NOMO-1 treated with dmso at 0.1 percent for 144 hours (cell line): ENCODE measurements at regions not wholly inside any gene's neighbourhood (a gene's known extent, or its start where the extent isn't known, plus 50 kb on each side); places are given as distances from the start of the nearest gene placed in this dataset.
"Not testable (repeated sequence)": the region's sequence is repeated elsewhere in the genome, so short reads cannot be mapped to it uniquely, and the experiment has no call there.

ENCODE experiments used
- DNase-seq: peaks from one replicate; lab custom pipeline; 2025; ENCODE audit not compliant: unreplicated experiment; lab: John Stamatoyannopoulos, UW

- peak; percentile 7 for DNase-seq
Observed at GRCh38 chr6:63010962-63011361, 200.3 kb upstream of the FKBP1C start.

GRCh38 chr6:63014290-63014689 lies 197.0 kb upstream of the FKBP1C start:
- no peak for DNase-seq

DNA sequence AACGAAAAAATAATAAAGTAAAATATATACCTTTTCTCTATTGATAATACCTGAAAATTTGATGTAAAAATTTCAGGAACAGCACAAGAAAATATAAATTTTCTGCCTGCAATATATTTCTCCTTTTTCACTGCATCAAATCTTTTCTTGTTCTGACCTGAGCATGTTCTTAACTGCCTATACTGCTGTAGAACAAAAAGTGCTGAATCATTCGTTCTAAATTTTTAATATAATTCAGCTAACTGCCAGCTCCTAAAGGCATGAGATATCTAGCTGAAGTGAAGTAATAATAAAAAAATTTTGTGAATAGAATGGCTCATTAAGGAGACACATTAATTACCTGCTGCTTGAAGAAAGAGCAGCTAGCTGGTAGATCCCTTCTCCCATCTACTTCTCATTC lies 188.6 kb upstream of the FKBP1C start:
- no peak for DNase-seq

DNA sequence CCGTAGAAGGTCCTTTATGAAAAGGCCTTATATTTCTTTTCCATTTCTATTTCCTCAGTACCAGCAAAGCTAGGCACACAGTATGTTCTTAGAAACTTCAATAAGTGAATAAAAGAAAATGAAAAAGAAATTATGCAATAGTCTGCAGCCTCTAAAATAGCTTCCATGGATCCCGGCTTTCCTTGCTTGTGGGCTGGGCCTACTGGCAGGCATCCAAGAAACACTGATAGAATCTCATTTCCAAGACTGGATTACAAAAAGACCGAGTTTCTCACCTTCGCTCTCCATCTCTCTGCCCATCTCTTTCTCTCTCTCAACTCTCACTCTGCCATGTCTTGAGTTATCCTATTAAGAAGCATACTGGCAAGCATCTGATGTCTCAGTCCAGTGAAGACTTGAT lies 187.5 kb upstream of the FKBP1C start:
- no peak for DNase-seq

GRCh38 chr6:63049216-63049615 lies 162.1 kb upstream of the FKBP1C start:
- DNase-seq, result no peak

DNA sequence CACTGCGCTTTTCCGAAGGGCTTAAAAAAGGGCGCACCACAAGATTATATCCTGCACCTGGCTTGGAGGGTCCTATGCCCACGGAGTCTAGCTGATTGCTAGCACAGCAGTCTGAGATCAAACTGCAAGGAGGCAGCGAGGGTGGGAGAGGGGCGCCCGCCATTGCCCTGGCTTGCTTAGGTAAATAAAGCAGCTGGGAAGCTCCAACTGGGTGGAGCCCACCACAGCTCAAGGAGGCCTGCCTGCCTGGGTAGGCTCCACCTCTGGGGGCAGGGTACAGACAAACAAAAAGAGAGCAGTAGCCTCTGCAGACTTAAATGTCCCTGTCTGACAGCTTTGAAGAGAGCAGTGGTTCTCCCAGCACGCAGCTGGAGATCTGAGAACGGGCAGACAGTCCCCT lies 158.1 kb upstream of the FKBP1C start:
- DNase-seq, result not testable (repeated sequence)

- DNase-seq, result peak; percentile 53
Observed at GRCh38 chr6:63058601-63059000, 152.7 kb upstream of the FKBP1C start.

GRCh38 chr6:63063631-63064271 lies 147.5 kb upstream of the FKBP1C start:
- no peak for DNase-seq

DNA sequence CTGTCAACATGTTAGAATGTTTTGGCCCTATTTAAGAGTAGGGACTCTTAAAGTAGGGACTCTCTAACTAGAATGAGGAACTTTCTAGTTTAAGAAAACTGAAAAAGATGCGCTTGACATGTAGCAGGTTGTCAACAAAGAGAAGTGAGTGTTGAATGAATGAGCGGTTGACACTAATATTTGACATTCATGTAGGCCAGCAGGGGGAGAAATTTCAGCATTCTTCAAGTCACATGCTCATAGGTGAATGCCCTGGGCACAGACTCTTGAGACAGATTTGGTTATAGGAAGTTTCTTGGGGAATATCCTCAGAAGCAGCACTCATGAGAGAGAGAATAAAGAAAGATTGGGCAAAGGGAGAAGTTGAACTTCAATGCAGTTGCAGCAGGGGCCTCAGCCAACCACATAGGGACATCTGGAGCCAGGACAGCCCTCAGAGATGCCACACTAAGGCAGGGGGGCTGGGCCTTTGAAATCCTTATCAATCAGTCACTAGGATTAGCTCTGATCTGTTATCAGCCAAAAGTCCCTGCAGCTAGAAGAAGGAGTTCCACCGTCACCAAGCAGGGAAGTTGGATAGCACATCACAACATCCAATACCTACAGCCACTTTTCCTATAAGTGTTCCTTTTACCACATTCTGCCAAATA lies 145.1 kb upstream of the FKBP1C start:
- DNase-seq, result no peak

GRCh38 chr6:63094947-63095346 lies 116.3 kb upstream of the FKBP1C start:
- DNase-seq, result no peak

DNA sequence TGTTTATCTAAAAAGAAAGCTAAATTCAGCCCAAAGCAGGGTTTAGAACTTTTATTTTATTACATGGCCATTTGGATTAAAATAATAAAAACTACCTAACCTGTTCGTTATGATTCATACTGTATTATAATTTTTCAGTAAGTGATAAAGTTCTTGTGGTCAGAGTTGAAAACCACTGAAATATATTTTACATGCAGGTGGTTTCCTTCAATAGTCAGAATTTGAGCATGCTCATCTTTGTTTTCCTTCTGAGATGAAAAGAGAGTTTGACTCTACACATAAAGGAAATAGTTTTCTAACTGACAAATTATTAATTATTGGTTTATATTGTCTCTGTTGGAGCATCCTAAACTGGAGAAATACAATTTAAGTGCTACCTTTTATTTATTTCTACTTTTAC lies 114.0 kb upstream of the FKBP1C start:
- no peak for DNase-seq

- DNase-seq, result no peak
Observed at GRCh38 chr6:63098789-63099188, 112.5 kb upstream of the FKBP1C start.

GRCh38 chr6:63099772-63100459 lies 111.4 kb upstream of the FKBP1C start:
- no peak for DNase-seq

GRCh38 chr6:63114610-63115211 lies 96.6 kb upstream of the FKBP1C start:
- DNase-seq, result no peak

GRCh38 chr6:63121166-63121565 lies 90.1 kb upstream of the FKBP1C start:
- DNase-seq, result no peak

DNA sequence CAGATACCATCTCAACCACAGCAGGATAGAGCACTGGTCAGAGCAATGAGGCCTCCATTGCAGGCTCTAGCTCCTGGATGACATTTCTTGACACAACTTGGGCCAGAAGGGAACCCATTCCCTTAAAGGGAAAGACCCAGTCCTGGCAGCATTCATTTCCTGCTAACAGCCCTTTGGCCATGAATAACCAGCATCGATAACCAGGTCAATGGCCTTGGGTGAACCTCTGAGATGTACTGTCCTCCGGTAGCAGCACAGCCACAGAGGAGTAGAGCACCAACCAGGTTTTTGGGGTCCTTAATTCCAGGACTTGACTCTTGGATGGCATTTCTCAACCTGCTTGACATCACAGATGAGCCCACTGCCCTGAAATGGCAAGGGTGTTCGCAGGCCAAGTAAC lies 71.2 kb upstream of the FKBP1C start:
- no peak for DNase-seq

DNA sequence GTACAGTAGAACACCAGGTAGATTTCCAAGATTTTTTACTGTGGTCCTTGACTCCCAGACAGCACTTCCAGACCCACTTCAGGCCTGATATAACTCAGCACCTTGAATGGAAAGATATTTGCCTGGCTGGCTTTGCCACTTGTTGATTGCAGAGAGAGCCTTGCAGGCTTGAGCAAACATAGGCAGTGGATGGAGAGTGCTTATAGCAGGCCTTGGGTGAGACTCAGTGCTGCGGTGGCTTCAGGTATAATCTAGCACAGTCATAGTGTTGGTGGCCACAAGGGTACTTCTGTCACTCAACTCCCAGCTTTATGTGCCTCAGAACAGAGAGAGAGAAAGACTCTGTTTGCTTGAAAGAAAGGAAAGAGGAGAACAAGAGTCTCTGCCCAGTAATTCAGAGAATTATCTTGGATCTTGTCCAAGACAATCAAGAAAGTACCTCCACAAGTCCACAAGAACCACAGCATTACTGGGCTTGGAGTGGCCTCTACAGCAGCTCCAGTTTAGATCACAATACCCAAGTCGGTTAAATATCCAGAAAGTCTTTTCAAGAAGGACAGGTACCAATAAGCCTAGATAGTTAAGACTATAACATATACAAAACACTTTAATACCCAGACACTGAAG lies 70.5 kb upstream of the FKBP1C start:
- DNase-seq, result no peak

GRCh38 chr6:63149730-63150129 lies 61.5 kb upstream of the FKBP1C start:
- DNase-seq, result no peak

GRCh38 chr6:63154535-63154934 lies 56.7 kb upstream of the FKBP1C start:
- no peak for DNase-seq
